ENCODE measurements at regions not wholly inside any gene's neighbourhood (a gene's known extent, or its start where the extent isn't known, plus 50 kb on each side); places are given as distances from the start of the nearest gene placed in this dataset.

DNA sequence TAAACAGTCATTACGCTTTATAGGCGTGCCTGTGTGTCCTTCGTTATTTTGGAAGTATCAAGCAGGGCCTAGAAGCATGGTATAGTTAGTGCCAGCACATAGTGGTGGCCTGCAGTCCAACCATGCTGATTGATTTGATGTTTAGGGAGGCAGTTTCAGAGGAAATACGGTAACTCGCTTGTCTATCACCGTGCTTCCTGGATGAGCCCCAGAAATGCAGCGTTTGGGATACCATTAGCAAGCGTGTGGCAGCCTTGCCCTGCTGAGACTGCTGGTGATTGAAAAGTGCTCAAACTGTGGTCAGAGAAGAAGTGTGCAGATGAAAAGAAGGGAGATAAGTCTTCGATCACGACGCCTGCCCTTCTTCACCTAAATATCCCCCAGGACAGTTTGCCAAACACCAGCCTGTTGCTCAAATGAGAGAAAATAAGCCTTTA is 158.4 kb downstream of the CHIC2 start:
- no peak for TF ChIP-seq POLR2A (IDR thresholded peaks at IDR 0.05)
- TF ChIP-seq, protein P1, sequence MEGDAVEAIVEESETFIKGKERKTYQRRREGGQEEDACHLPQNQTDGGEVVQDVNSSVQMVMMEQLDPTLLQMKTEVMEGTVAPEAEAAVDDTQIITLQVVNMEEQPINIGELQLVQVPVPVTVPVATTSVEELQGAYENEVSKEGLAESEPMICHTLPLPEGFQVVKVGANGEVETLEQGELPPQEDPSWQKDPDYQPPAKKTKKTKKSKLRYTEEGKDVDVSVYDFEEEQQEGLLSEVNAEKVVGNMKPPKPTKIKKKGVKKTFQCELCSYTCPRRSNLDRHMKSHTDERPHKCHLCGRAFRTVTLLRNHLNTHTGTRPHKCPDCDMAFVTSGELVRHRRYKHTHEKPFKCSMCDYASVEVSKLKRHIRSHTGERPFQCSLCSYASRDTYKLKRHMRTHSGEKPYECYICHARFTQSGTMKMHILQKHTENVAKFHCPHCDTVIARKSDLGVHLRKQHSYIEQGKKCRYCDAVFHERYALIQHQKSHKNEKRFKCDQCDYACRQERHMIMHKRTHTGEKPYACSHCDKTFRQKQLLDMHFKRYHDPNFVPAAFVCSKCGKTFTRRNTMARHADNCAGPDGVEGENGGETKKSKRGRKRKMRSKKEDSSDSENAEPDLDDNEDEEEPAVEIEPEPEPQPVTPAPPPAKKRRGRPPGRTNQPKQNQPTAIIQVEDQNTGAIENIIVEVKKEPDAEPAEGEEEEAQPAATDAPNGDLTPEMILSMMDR (IDR thresholded peaks at IDR 0.05) = no peak
